ENCODE measurements at regions not wholly inside any gene's neighbourhood (a gene's known extent, or its start where the extent isn't known, plus 50 kb on each side); places are given as distances from the start of the nearest gene placed in this dataset.

GRCh38 chr12:20119596-20120402 lies 248.5 kb upstream of the PDE3A start:
- DNase-seq (ENCODE audit: insufficient read length) (no peak), FAIRE-seq (no peak)
- TF ChIP-seq POLR2A (IDR thresholded peaks at IDR 0.05; ENCODE audit: low read depth, low read length): no peak
- no peak for TF ChIP-seq POLR2AphosphoS5 (IDR thresholded peaks at IDR 0.05; ENCODE audit: low read depth, low read length)
- TF ChIP-seq TAF1 (IDR thresholded peaks at IDR 0.05; ENCODE audit: borderline replicate concordance, low read depth, low read length): no peak

- no peak for TF ChIP-seq TAF1 (IDR thresholded peaks at IDR 0.05; ENCODE audit: borderline replicate concordance, low read depth, low read length)
- no peak for TF ChIP-seq POLR2AphosphoS5 (IDR thresholded peaks at IDR 0.05; ENCODE audit: low read depth, low read length)
- no peak for TF ChIP-seq POLR2A (IDR thresholded peaks at IDR 0.05; ENCODE audit: low read depth, low read length)
- FAIRE-seq: no peak
- DNase-seq (ENCODE audit: insufficient read length): no peak
Measured at GRCh38 chr12:20120403-20120725, 248.0 kb upstream of the PDE3A start.

DNA sequence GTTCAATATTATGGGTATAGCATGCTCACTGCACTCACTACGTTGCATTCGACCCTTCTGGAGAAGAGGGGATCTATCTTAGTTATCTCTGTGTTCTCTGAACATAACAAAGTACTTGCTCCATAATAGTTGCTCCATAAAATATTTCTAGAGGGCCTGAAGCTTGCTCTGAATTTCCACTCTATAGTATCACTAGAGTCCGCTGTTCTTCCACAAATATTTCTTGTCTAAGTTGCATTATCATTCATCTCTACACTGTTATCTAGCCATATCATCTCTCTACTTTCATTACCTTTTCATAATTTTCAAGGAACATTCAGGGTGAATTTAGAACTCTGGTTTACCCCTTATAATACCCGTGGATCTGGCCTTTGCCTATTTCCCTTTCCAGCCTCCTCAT lies 246.1 kb upstream of the PDE3A start:
- TF ChIP-seq TAF1 (IDR thresholded peaks at IDR 0.05; ENCODE audit: borderline replicate concordance, low read depth, low read length): no peak

GRCh38 chr12:20123465-20123864 lies 244.9 kb upstream of the PDE3A start:
- FAIRE-seq (no peak), DNase-seq (ENCODE audit: insufficient read length) (no peak)
- no peak for TF ChIP-seq TAF1 (IDR thresholded peaks at IDR 0.05; ENCODE audit: borderline replicate concordance, low read depth, low read length)
- TF ChIP-seq POLR2A (IDR thresholded peaks at IDR 0.05; ENCODE audit: low read depth, low read length): no peak
- TF ChIP-seq POLR2AphosphoS5 (IDR thresholded peaks at IDR 0.05; ENCODE audit: low read depth, low read length): no peak

More for the DNA sequence above, 246.1 kb upstream of the PDE3A start:
- DNase-seq (ENCODE audit: insufficient read length): no peak
- FAIRE-seq: no peak

- DNase-seq (ENCODE audit: insufficient read length) (no peak), FAIRE-seq (no peak)
- TF ChIP-seq TAF1 (IDR thresholded peaks at IDR 0.05; ENCODE audit: borderline replicate concordance, low read depth, low read length) (no peak), POLR2A (IDR thresholded peaks at IDR 0.05; ENCODE audit: low read depth, low read length) (no peak), POLR2AphosphoS5 (IDR thresholded peaks at IDR 0.05; ENCODE audit: low read depth, low read length) (no peak)
Measured at GRCh38 chr12:20125276-20125798, 243.0 kb upstream of the PDE3A start.

- TF ChIP-seq POLR2AphosphoS5 (IDR thresholded peaks at IDR 0.05; ENCODE audit: low read depth, low read length) (no peak), TAF1 (IDR thresholded peaks at IDR 0.05; ENCODE audit: borderline replicate concordance, low read depth, low read length) (no peak), POLR2A (IDR thresholded peaks at IDR 0.05; ENCODE audit: low read depth, low read length) (no peak)
- FAIRE-seq (no peak), DNase-seq (ENCODE audit: insufficient read length) (no peak)
Measured at GRCh38 chr12:20126601-20127000, 241.7 kb upstream of the PDE3A start.

GRCh38 chr12:20127413-20127812 lies 240.9 kb upstream of the PDE3A start:
- FAIRE-seq (no peak), DNase-seq (ENCODE audit: insufficient read length) (no peak)
- no peak for TF ChIP-seq POLR2AphosphoS5 (IDR thresholded peaks at IDR 0.05; ENCODE audit: low read depth, low read length)
- no peak for TF ChIP-seq TAF1 (IDR thresholded peaks at IDR 0.05; ENCODE audit: borderline replicate concordance, low read depth, low read length)
- no peak for TF ChIP-seq POLR2A (IDR thresholded peaks at IDR 0.05; ENCODE audit: low read depth, low read length)

- FAIRE-seq (no peak), DNase-seq (ENCODE audit: insufficient read length) (no peak)
Measured at GRCh38 chr12:20128928-20129327, 239.4 kb upstream of the PDE3A start.

DNA sequence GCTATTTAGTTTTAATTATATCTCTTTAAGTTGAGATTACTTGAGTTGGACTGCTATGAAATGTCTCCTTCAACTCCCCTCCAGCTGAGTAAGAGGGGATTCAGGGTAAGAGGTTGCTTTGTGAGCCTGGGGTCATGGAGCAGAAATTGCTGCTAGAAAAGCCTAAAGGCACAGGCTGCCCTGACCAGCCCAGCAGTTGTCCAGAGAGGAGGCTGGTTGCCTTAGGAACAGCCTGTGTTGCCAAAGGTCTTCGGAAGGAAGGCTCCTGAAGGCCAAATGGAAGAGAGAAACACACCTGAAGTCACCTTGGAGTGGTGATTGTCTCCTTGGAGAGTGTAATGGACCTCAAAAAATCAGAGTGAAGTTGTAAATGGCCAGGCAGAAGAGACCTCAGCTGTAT lies 235.5 kb upstream of the PDE3A start:
- FAIRE-seq (no peak), DNase-seq (ENCODE audit: insufficient read length) (no peak)
- no peak for TF ChIP-seq POLR2A (IDR thresholded peaks at IDR 0.05; ENCODE audit: low read depth, low read length)

More at GRCh38 chr12:20128928-20129327, 239.4 kb upstream of the PDE3A start:
- TF ChIP-seq POLR2A (IDR thresholded peaks at IDR 0.05; ENCODE audit: low read depth, low read length): no peak
- no peak for TF ChIP-seq TAF1 (IDR thresholded peaks at IDR 0.05; ENCODE audit: borderline replicate concordance, low read depth, low read length)
- TF ChIP-seq POLR2AphosphoS5 (IDR thresholded peaks at IDR 0.05; ENCODE audit: low read depth, low read length): no peak

DNA sequence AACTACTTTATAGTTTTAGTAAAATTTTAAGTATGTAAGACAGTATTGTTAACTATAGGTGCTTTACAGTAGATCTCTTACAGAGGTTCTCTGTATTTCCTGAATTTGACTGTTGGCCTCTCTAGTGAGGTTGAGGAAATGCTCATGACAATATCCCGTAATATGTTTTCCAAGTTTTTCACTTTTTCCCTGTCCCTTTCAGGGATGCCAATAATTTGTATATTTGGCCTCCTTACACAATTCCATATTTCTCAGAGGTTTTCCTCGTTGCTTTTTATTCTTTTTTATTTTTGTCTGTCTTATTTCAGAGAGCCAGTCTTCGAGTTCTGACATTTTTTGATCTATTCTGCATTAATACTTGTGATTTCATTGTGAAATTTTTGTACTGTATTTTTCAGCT lies 233.7 kb upstream of the PDE3A start:
- DNase-seq (ENCODE audit: insufficient read length) (no peak), FAIRE-seq (no peak)
- TF ChIP-seq POLR2A (IDR thresholded peaks at IDR 0.05; ENCODE audit: low read depth, low read length) (no peak), POLR2AphosphoS5 (IDR thresholded peaks at IDR 0.05; ENCODE audit: low read depth, low read length) (no peak)

- DNase-seq (ENCODE audit: insufficient read length) (no peak), FAIRE-seq (no peak)
- TF ChIP-seq POLR2AphosphoS5 (IDR thresholded peaks at IDR 0.05; ENCODE audit: low read depth, low read length) (no peak), POLR2A (IDR thresholded peaks at IDR 0.05; ENCODE audit: low read depth, low read length) (no peak), TAF1 (IDR thresholded peaks at IDR 0.05; ENCODE audit: borderline replicate concordance, low read depth, low read length) (no peak)
Measured at GRCh38 chr12:20140751-20141150, 227.6 kb upstream of the PDE3A start.

- FAIRE-seq: no peak
- no peak for TF ChIP-seq POLR2AphosphoS5 (IDR thresholded peaks at IDR 0.05; ENCODE audit: low read depth, low read length)
- no peak for TF ChIP-seq POLR2A (IDR thresholded peaks at IDR 0.05; ENCODE audit: low read depth, low read length)
- TF ChIP-seq TAF1 (IDR thresholded peaks at IDR 0.05; ENCODE audit: borderline replicate concordance, low read depth, low read length): no peak
Measured at GRCh38 chr12:20142316-20142715, 226.0 kb upstream of the PDE3A start.

More at GRCh38 chr12:20142316-20142715, 226.0 kb upstream of the PDE3A start:
- no peak for DNase-seq (ENCODE audit: insufficient read length)

All from GM12892 (cell line).